Kidney (tissue), 13 donors: ENCODE measurements at regions not wholly inside any gene's neighbourhood (a gene's known extent, or its start where the extent isn't known, plus 50 kb on each side); places are given as distances from the start of the nearest gene placed in this dataset.
"Not testable (repeated sequence)": the region's sequence is repeated elsewhere in the genome, so short reads cannot be mapped to it uniquely, and the experiment has no call there.

Source experiments
- DNase-seq, 5 donors: peaks; one replicate each; pipeline ENCODE4 v3.0.0-alpha.2; 2013 to 2020
- FAIRE-seq: peaks from 2 replicates; lab custom pipeline; 2012; peaks lifted over from hg19 to GRCh38; lab: Jason Lieb, UNC
- H3K27ac ChIP-seq, 2 donors: one replicate each; pipeline ENCODE4 v1.7.0; 2013; ENCODE audit warnings: low read depth in 2 of 2, low read length in 2 of 2, inconsistent platforms in 1 of 2
- H3K27me3 ChIP-seq: one replicate; pipeline ENCODE4 v1.7.1; 2013; ENCODE audit warnings: low read length, inconsistent platforms; ENCODE audit not compliant: control insufficient read depth, insufficient read depth
- H3K36me3 ChIP-seq, 3 donors: one replicate each; pipeline versions ENCODE4 v1.7.0 to v1.7.1; 2013; ENCODE audit warnings: low read length in 3 of 3, control low read depth in 1 of 3, inconsistent platforms in 1 of 3; ENCODE audit not compliant: insufficient read depth in 3 of 3, control insufficient read depth in 2 of 3
- H3K4me1 ChIP-seq, 3 donors: one replicate each; pipeline versions ENCODE4 v1.7.0 to v1.7.1; 2013; ENCODE audit warnings: low read length in 3 of 3, inconsistent platforms in 1 of 3, low read depth in 1 of 3; ENCODE audit not compliant: control insufficient read depth in 2 of 3, insufficient read depth in 2 of 3
- H3K4me3 ChIP-seq, 3 donors: one replicate each; pipeline versions ENCODE4 v1.7.0 to v1.8.1; 2013; ENCODE audit warnings: low read length in 3 of 3, control low read depth in 1 of 3, inconsistent platforms in 1 of 3
- H3K9ac ChIP-seq, 3 donors: one replicate each; pipeline versions ENCODE4 v1.7.0 to v1.7.1; 2013; ENCODE audit warnings: low read length in 3 of 3, control low read depth in 1 of 3, inconsistent platforms in 1 of 3
- H3K9me3 ChIP-seq, 3 donors: one replicate each; pipeline versions ENCODE4 v1.7.0 to v1.7.1; 2013; ENCODE audit warnings: low read length in 3 of 3, control low read depth in 1 of 3, inconsistent platforms in 1 of 3; ENCODE audit not compliant: control insufficient read depth in 2 of 3, insufficient read depth in 1 of 3
- CTCF ChIP-seq: IDR thresholded peaks from 3 replicates; pipeline ENCODE4 v1.5.1; 2012; ENCODE audit warnings: mild to moderate bottlenecking, moderate library complexity, borderline replicate concordance; ENCODE audit not compliant: insufficient read depth; ENCODE audit errors: extremely low read depth
- intact Hi-C: fragments of 100-400 bp; cut with DNase I; formaldehyde crosslinking; loops from one replicate; pipeline ENCODE4 v1.11.1; 2022
- donor health status: control.
- donor health status: control.
- donor health status: control.
- donor health status: control.
- donor health status: control.
- donor health status: DM: yes; HTN: yes; CAD: no.
- donor health status: Normal renal cell carcinoma (clear cell type).

- H3K27ac ChIP-seq: no peak overlapping the region
- H3K4me1 ChIP-seq: no peaks in the 10 kb centered on the region
- FAIRE-seq (no peak), DNase-seq (no peak)
- intact Hi-C loops: no loop called here
- no peaks in the 10 kb centered on the region for H3K9me3 ChIP-seq
- H3K27me3 ChIP-seq: no peaks in the 10 kb centered on the region
- no peak for TF ChIP-seq CTCF
- H3K36me3 ChIP-seq: no peaks in the 10 kb centered on the region
- no peak overlapping the region for H3K9ac ChIP-seq
- no peak overlapping the region for H3K4me3 ChIP-seq
Observed at GRCh38 chr5:87137283-87137682, 130.4 kb upstream of the RASA1 start.

GRCh38 chr5:87138091-87138805, 129.4 kb upstream of the RASA1 start:
- intact Hi-C loops: no loop called here
- H3K27ac ChIP-seq: no peak overlapping the region
- H3K4me3 ChIP-seq: no peak overlapping the region
- no peaks in the 10 kb centered on the region for H3K4me1 ChIP-seq
- H3K27me3 ChIP-seq: no peaks in the 10 kb centered on the region
- DNase-seq (no peak), FAIRE-seq (no peak)
- no peaks in the 10 kb centered on the region for H3K36me3 ChIP-seq
- H3K9me3 ChIP-seq: no peaks in the 10 kb centered on the region
- no peak overlapping the region for H3K9ac ChIP-seq
- TF ChIP-seq CTCF: no peak

GRCh38 chr5:87139795-87140194, 127.9 kb upstream of the RASA1 start:
- H3K27ac ChIP-seq: no peak overlapping the region
- intact Hi-C loops: no loop called here
- no peak for TF ChIP-seq CTCF
- no peak for DNase-seq
- H3K9ac ChIP-seq: no peak overlapping the region
- no peak for FAIRE-seq
- H3K4me1 ChIP-seq: no peaks in the 10 kb centered on the region
- no peak overlapping the region for H3K4me3 ChIP-seq
- H3K27me3 ChIP-seq: no peaks in the 10 kb centered on the region
- H3K36me3 ChIP-seq: no peaks in the 10 kb centered on the region
- H3K9me3 ChIP-seq: no peaks in the 10 kb centered on the region

- FAIRE-seq: no peak
- no peak for TF ChIP-seq CTCF
- H3K4me1 ChIP-seq: no peaks in the 10 kb centered on the region
- no peaks in the 10 kb centered on the region for H3K9me3 ChIP-seq
- no peak for DNase-seq
- H3K27me3 ChIP-seq: no peaks in the 10 kb centered on the region
- H3K36me3 ChIP-seq: no peaks in the 10 kb centered on the region
- no peak overlapping the region for H3K4me3 ChIP-seq
- no peak overlapping the region for H3K9ac ChIP-seq
- no peak overlapping the region for H3K27ac ChIP-seq
- intact Hi-C loops: no loop called here
Observed at GRCh38 chr5:87141544-87141943, 126.1 kb upstream of the RASA1 start.

- FAIRE-seq, H3K27me3 ChIP-seq, intact Hi-C loops, H3K36me3 ChIP-seq, H3K9me3 ChIP-seq, H3K4me3 ChIP-seq, H3K4me1 ChIP-seq, H3K9ac ChIP-seq, H3K27ac ChIP-seq, DNase-seq: not testable (repeated sequence)
Observed at GRCh38 chr5:87145853-87146252, 121.8 kb upstream of the RASA1 start.
